PC-9 (cell line): ENCODE measurements at regions not wholly inside any gene's neighbourhood (a gene's known extent, or its start where the extent isn't known, plus 50 kb on each side); places are given as distances from the start of the nearest gene placed in this dataset.

Source experiments
- EZH2 ChIP-seq: fragments of 200-600 bp; sonication (generic); IDR thresholded peaks from 2 replicates; pipeline ENCODE4 v1.8.0; 2017; ENCODE audit warnings: antibody characterized with exemption, low read depth
- TF ChIP-seq, protein P1 (sequence below): fragments of 200-600 bp; sonication (generic); conservative IDR thresholded peaks from 2 replicates; pipeline ENCODE4 v1.6.1; 2017; ENCODE audit warnings: mixed run types, antibody characterized with exemption, mild to moderate bottlenecking, moderate library complexity

GRCh38 chr1:229736376-229736775 is 110.3 kb downstream of the URB2 start:
- no peak for TF ChIP-seq EZH2
- TF ChIP-seq, protein P1, sequence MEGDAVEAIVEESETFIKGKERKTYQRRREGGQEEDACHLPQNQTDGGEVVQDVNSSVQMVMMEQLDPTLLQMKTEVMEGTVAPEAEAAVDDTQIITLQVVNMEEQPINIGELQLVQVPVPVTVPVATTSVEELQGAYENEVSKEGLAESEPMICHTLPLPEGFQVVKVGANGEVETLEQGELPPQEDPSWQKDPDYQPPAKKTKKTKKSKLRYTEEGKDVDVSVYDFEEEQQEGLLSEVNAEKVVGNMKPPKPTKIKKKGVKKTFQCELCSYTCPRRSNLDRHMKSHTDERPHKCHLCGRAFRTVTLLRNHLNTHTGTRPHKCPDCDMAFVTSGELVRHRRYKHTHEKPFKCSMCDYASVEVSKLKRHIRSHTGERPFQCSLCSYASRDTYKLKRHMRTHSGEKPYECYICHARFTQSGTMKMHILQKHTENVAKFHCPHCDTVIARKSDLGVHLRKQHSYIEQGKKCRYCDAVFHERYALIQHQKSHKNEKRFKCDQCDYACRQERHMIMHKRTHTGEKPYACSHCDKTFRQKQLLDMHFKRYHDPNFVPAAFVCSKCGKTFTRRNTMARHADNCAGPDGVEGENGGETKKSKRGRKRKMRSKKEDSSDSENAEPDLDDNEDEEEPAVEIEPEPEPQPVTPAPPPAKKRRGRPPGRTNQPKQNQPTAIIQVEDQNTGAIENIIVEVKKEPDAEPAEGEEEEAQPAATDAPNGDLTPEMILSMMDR, result no peak
